GM12874 (cell line): ENCODE measurements at regions not wholly inside any gene's neighbourhood (a gene's known extent, or its start where the extent isn't known, plus 50 kb on each side); places are given as distances from the start of the nearest gene placed in this dataset.

Experiments
- TF ChIP-seq, protein P1 (sequence below): IDR thresholded peaks from 2 replicates; pipeline ENCODE4 v1.5.1; 2011; ENCODE audit warnings: low read depth, mild to moderate bottlenecking, control low read depth, low read length, moderate library complexity; ENCODE audit not compliant: insufficient read depth

DNA sequence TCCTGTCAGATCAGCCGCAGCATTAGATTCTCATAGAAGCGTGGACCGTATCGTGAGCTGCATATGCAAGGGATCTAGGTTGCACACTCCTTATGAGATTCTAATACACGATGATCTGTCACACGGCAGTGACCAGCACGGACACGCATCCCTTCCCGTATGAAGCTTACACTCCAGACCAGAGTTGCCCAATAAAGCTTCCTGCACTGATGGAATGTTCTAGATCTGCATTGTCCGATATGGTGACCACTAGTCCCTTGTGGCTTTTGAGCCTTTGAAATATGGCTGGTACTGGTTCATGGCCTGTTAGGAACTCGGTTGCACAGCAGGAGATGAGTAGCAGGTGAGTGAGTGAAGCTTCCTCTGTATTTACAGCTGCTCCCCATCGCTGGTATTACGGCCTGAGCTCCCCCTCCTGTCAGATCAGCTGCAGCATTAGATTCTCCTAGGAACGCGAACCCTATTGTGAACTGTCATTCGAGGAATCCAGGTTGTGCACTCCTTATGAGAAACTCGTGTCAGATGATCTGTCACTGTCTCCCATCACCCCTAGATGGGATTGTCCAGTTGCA, 49.8 kb upstream of the ZCCHC14 start:
- TF ChIP-seq, protein P1, sequence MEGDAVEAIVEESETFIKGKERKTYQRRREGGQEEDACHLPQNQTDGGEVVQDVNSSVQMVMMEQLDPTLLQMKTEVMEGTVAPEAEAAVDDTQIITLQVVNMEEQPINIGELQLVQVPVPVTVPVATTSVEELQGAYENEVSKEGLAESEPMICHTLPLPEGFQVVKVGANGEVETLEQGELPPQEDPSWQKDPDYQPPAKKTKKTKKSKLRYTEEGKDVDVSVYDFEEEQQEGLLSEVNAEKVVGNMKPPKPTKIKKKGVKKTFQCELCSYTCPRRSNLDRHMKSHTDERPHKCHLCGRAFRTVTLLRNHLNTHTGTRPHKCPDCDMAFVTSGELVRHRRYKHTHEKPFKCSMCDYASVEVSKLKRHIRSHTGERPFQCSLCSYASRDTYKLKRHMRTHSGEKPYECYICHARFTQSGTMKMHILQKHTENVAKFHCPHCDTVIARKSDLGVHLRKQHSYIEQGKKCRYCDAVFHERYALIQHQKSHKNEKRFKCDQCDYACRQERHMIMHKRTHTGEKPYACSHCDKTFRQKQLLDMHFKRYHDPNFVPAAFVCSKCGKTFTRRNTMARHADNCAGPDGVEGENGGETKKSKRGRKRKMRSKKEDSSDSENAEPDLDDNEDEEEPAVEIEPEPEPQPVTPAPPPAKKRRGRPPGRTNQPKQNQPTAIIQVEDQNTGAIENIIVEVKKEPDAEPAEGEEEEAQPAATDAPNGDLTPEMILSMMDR, result no peak
